Breast epithelium (tissue), 3 donors: ENCODE measurements at regions not wholly inside any gene's neighbourhood (a gene's known extent, or its start where the extent isn't known, plus 50 kb on each side); places are given as distances from the start of the nearest gene placed in this dataset.

Experiments
- CTCF ChIP-seq, 3 donors: fragments of 450-650 bp; IDR thresholded peaks; one replicate each; pipeline ENCODE4 v1.5.1; 2016 to 2017; ENCODE audit warnings: antibody characterized with exemption in 3 of 3, mild to moderate bottlenecking in 3 of 3, moderate library complexity in 3 of 3
- POLR2A ChIP-seq: fragments of 450-650 bp; IDR thresholded peaks from one replicate; pipeline ENCODE4 v1.6.1; 2016; ENCODE audit warnings: antibody characterized with exemption, mild to moderate bottlenecking, moderate library complexity
- POLR2AphosphoS5 ChIP-seq, 3 donors: sonication (generic); formaldehyde crosslinking; IDR thresholded peaks; one replicate each; pipeline ENCODE4 v1.6.1; 2017; ENCODE audit warnings: antibody characterized with exemption in 3 of 3

DNA sequence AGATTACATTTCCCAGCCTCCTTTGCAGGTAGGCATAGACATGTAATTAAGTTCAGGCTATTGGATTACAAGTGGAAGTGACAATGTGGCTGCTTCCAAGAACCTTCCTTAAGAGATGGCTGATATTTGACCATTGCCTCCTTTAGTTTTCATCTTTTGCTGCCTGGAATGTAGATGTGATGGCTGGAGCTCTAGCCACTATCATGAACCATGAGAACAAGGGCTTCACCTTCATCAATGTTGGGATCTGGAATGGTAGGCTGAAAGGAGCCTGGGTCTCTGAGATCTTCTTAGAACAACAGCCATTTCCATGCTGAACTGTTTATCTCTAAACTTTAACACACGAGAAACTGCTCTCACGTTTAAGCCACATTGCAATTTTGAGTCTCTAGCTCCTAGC, 158.7 kb upstream of the ATP6AP2 start:
- no peak for TF ChIP-seq CTCF (IDR thresholded peaks at IDR 0.05)
- no peak for TF ChIP-seq POLR2AphosphoS5 (IDR thresholded peaks at IDR 0.05)
- no peak for TF ChIP-seq POLR2A
